GM12872 (cell line): ENCODE measurements at regions not wholly inside any gene's neighbourhood (a gene's known extent, or its start where the extent isn't known, plus 50 kb on each side); places are given as distances from the start of the nearest gene placed in this dataset.

Experiments used
- TF ChIP-seq, protein P1 (sequence below): IDR thresholded peaks from 3 replicates; pipeline ENCODE4 v1.5.1; 2011; ENCODE audit warnings: low read depth, mild to moderate bottlenecking, low read length, moderate library complexity; ENCODE audit not compliant: insufficient read depth

DNA sequence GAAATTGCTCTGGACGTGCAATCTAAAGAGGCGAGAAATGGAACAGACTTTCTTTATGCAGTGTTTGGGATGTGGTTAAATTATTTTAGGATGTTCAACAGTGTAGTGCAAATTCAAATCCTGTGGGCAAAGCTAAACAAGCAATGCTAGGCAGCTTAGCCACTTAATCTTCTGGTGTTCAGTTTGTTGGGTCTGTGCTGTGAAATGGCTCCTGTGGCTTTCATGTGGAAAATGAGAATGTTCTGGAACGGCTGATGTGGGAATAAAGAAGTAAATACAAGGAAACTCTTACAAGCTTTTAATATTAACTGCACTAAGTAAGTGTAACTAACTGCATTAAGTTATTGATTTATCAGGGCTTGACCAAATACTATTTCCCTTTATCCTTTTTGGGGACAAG lies 766.6 kb downstream of the ADGRL2 start:
- TF ChIP-seq, protein P1, sequence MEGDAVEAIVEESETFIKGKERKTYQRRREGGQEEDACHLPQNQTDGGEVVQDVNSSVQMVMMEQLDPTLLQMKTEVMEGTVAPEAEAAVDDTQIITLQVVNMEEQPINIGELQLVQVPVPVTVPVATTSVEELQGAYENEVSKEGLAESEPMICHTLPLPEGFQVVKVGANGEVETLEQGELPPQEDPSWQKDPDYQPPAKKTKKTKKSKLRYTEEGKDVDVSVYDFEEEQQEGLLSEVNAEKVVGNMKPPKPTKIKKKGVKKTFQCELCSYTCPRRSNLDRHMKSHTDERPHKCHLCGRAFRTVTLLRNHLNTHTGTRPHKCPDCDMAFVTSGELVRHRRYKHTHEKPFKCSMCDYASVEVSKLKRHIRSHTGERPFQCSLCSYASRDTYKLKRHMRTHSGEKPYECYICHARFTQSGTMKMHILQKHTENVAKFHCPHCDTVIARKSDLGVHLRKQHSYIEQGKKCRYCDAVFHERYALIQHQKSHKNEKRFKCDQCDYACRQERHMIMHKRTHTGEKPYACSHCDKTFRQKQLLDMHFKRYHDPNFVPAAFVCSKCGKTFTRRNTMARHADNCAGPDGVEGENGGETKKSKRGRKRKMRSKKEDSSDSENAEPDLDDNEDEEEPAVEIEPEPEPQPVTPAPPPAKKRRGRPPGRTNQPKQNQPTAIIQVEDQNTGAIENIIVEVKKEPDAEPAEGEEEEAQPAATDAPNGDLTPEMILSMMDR, result no peak

DNA sequence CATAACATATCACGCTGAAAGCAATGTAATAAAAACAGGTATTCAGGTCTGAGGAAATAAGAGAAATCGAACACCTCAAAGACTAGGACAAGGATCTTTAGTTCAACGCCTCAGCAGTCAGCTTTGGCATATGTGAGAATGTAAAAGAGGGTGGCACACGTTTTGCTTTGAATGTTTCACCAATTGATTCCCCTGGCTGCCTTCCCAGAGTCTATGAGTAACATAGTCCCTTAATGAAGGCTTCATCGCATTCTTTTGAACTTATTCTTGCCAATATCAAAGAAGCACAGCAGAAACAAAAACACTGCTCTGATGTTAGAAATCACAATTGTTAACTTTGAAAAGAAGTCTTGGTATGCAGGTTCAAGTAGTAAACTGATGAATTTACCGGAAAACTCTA lies 764.8 kb downstream of the ADGRL2 start:
- TF ChIP-seq, protein P1, result no peak

DNA sequence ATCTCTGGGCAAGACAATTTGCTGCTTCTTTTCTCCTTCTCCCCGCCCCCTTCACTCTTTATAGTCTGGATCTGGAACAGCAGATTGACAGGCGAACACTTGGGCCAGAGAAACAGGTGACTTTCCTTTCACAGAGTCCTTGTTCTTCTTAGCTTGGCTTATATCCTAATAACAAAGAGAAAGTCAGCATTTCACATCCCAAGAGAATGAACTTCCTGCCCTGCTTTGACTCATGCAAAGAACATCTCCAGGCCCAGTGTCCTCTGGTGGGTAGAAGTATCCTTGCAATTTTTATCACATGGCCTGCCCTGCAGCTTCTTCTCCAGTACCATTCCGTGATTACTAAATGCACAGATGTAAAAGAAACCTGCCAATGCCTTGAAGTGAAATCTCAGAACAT lies 764.4 kb downstream of the ADGRL2 start:
- TF ChIP-seq, protein P1, result no peak

DNA sequence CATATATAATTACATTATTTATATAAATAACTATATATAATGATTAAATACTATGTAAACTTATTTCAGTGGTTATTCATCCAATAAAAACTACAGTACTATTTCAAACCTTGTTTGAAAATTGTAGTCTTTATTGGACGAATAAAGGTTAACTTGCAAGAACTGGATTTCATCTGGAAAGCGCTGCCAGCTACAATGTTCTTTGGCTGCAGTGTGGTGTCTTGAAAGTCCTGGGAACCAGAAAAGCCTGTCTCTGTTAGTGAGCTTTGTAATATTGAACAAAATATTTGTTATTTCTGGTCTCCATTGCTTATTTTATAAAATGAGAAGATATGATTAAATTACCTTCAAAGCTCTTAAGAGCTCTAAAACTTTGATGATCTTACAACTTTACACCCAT lies 763.6 kb downstream of the ADGRL2 start:
- TF ChIP-seq, protein P1, result no peak

DNA sequence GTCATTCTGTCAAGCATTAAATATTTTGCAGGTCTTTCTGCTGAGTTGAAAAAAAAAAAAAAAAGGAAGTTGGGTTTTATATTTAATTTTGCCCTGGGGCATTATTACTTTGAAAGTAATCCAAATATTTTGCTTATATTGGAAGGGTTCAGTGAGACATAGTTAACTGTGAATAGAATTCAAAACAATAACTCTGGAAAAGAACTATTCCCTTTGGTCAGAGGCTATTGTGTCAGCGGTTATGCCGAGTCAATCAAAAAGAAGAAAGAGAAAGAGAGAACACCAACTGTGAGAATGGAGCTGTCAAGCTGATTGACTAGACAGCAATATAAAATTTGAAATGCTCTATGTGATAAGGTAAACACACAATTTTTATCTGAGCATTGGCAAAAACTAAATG lies 761.7 kb downstream of the ADGRL2 start:
- TF ChIP-seq, protein P1, result no peak

DNA sequence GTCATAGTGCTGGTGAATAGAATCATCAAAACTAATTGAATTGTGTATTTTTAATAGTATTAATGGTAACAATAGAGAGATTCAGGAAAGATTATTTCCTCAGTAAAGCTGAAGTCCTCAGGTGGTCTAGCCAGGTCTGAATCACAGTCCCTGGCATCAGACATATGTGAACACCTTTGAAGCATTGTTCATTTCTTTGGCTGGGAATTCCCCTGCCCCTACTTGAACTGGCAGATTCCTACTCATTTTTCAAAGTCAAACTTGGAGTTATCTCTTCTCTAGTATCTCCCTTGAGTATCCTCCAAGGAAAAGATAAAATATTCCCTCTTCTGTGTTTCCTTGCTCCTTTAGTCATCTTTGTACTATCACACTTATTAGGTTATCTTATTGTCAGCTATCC lies 759.8 kb downstream of the ADGRL2 start:
- TF ChIP-seq, protein P1, result no peak

DNA sequence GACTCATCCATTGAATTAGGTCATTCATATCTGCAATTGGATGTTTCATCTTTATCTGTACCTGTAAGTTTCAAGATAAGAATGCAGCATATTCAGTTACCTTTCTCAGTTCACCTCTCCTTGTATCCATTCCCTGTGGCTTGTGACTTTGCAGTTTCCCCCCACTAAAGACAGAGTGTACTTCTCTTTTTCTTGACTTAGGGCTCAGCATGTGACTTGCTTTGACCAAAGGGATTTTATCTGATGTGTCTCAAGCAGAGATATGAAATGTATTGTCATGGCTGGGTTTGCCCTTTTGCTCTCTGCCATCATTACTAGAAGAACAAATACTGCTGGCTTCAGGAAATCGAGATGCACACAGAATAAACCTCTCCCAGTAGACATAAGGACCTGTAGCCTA lies 754.8 kb downstream of the ADGRL2 start:
- TF ChIP-seq, protein P1, result no peak

DNA sequence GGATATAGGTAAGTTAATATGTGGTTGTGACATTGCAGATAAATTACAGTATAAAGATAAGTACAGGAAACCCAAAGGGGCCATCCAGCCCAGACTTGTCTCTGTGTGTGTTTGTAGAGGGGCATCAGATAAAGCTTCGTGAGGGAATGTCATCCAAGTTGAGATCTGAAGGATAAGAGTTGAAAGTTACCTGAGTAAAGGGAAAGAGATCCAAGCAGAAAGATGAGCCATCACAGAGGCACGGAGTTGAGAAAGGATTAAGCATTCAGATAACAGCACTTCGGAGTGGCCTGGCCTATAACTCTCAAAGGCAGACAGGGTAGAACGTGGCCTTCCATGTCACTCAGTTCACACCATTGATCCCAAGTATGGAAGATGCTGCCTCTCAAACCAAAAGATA lies 749.1 kb downstream of the ADGRL2 start:
- TF ChIP-seq, protein P1, result no peak
